HG03060 (cell line): ENCODE measurements at regions not wholly inside any gene's neighbourhood (a gene's known extent, or its start where the extent isn't known, plus 50 kb on each side); places are given as distances from the start of the nearest gene placed in this dataset.

Experiments
- ATAC-seq: cut with Tn5 transposase; IDR thresholded peaks from one replicate; pipeline ENCODE4 v1.9.1; 2021; ENCODE audit warnings: low read depth, moderate number of reproducible peaks; ENCODE audit not compliant: unreplicated experiment

DNA sequence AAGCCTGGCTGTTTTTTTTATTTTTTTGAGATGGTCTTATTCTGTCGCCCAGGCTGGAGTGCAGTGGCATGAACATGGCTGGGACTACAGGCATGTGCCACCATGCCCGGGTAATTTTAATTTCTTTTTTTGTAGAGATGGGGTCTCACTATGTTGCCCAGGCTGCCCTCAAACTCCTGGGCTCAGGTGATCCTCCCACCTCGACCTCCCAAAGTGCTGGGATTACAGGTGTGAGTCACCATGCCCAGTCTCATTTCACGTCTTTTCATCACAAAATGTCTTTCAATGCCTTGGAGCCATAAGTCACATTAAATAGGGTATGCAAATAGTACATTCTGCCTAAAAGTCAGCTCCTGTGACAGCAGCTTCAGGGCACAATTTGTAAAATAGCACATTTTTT, 52.8 kb downstream of the SOX2 start:
- no peak for ATAC-seq

DNA sequence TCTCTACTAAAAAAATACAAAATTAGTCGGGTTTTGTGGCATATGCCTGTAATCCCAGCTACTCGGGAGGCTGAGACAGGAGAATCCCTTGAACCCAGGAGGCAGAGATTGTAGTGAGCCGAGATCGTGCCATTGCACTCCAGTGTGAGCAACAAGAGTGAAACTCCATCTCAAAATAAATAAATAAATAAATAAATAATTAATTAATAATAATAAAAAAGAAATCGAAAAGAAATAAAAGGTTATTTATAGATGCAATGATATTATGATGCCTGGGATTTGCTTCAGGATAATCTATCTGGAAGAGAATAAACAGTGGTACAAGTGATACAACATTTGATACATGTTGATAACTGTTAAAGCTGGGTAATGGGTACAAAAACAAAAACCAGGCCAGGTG, 58.6 kb downstream of the SOX2 start:
- ATAC-seq = no peak

DNA sequence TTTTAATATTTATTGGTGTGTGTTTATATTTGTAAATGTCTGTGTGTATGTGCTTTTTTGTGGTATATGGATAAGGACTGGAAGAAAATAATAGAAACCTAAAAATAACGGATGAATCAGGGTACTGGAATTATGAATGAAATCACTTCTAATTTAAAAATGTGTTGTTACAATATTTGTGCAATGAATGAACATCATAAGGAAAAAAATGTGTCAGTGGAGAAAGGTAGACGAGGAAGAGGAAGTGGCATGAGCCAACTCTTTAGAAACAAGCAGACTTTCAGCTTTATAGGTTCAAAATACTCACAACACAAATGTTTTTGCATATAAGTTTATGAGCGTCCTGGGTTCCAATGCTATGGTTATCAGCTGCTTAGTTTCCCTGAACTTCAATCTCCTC, 59.4 kb downstream of the SOX2 start:
- no peak for ATAC-seq

DNA sequence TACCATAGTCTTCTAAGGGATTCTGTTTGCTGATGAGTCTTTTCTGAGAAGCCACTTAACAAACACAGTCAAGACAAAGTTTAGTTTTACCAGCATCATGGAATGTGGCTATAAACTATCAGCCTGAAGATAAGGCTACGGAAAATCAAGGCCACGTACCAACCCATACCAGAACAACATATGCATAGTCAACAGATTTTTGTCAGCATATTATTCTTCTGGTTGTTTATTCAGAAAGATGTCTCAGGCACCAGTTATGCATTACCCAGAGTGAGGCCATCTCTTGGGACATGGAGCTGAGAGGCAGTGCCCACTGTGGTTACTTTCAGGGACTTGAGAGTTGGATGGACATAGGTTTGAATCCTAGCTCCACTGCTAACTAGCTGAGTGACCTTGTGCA, 60.4 kb downstream of the SOX2 start:
- ATAC-seq = no peak

DNA sequence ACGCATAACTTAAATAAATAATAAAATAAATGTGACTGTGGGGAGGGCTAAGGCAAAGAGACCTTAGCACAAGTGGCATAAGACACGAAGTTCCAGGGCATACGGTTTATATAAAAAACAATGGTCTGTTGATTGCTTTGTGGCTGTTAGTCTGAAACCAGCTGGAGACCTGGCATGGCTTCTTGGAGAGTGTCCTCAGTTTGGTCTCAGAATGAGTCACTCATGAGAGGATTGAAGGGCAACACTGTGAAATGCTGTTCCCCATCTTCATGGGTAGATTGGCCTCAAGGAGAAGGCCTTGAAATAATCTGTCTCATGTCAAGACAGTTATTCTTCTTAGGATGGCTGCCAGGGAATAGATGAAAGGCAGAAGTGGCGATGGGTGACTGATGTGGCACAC, 62.2 kb downstream of the SOX2 start:
- ATAC-seq = no peak

DNA sequence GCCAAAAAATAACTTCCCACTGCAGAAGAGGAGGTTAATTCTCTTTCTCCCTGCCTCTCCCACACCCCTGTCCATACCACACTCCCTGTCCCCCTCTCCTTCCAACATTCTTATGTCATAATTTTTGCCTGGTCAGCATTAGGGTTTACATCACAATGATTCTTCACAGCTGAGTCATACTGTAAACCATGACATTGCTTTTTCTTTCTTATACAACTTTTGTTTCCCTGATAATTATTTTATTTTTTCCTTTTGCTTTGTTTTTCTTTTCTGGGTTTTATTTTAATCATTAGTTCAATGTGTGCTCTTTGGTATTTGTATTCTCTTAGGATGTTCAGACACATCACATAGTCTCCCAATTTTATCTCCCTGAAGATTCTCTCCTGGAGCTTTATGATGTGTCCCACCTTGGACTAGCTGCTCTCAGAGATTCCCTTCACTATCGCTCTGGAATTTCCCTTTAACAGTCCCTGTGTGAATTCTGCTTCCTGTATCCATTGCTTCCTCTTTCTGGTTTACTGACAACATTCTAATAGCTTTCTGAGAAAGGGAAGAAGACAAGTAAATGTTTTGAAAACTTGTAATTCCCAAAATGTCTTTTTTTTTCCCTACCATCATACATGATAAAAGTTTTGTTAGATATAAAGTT, 70.7 kb downstream of the SOX2 start:
- ATAC-seq = no peak

DNA sequence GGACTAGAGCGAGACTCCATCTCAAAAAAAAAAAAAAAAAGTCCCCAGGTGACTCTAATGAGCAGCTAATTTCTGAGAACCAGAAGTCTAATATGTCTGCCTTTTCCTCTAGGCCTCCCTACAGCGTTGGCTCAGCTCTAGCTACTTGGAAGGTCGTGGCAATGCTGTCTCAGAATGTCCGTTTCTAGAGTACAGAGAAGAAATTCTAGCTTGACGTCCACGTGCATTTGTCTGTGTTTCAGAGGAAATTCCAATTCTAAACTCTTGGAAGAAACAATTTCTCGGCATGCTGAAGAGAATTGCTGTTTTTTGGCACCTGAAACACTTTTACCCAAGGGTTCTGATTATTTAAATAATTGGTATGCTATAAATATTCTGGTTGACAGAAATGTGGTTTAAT, 78.8 kb downstream of the SOX2 start:
- no peak for ATAC-seq

DNA sequence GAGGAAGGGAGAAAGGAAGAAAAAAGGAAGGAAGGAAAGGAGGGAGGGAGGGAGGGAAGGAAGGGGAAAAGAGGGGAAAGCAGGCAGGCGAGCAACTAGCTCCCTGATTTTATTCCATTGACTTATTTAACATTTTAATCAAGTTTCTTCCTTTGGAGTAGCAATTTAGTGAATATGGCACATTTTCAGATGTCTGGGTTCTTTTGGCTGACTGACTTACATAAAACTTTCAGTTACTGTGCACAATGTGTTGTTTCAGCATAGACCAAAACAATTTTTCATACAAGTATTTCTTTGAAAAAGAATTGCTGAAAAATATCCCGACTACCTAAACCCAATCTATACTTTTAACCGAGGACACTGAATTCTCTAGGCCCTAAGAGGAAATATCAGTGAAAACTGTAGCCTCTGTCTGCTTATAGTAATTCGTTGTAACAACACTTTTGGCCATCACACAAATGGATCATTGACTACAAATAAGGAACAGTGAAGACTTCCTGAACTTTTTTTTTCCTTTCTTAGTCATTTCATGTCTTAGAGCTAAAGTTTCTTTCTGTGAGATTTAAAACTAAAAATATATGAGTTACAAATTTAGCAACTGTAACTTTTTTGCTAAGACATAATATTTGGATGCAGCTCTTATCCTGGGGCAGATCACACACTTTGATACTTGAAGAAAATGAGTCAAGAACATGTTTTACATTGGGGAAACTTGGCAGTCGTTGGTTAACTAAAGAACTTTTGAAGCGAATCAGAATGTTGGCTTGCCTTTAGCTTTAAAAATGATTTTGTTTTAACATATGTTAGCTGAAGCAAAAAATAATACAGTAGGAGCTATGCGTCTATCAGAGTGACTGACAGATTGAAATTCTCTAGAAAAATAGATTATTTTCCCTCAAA, 79.6 kb downstream of the SOX2 start:
- ATAC-seq = no peak

DNA sequence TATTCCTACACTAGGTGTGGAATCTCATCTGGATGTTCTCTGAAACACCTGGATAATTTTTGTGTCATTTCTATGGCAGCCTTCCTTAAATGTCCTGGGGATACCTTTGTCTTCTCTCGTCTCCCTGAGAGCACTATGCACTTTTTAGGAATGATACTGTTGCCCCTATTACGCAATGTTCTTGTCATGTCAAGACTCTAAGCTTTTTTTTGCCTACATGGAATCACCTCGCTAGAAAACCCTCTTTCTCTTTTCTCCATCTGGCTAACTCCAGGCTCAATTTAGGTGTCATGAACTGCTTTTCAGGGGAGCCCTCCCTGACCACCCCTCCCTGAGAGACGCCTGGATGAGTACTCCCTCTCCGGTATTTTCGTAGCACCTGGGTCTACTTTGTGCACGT, 81.3 kb downstream of the SOX2 start:
- ATAC-seq = no peak

DNA sequence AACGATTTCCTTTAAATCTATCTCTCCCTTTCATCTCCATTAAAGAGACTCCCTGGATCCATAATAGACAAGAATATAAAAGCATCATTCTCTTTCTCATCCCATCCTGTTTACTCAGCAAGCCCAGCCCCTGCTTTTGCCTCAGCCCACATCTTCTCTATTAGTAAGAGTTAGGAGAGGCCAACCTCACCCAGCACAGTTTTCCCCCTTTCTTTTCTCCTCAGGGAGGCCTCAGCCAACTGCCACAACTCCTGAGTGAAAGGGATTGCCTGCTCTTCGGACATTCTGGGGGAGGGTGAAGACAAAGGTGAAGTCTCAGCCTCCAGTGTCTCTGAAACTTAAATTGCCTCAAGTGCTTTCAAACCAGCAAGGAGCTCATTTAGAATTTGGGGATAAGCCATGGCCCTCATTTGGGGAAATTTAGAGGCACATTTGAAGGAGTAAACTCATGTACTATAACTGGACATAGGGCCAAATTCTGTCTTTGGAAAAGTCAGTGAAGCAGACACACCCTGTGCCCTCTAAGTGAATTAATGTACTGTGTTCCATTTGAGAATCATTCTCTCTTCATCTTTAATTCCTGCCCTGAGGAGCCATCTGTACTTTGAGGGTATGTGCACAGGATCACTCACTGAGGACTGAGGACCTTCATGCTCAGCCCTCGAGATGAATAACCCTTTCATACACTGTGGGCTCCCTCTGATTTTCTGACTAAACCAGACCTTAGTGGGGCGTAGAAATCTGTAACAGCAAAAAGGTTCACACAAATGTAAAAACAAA, 82.5 kb downstream of the SOX2 start:
- no peak for ATAC-seq

DNA sequence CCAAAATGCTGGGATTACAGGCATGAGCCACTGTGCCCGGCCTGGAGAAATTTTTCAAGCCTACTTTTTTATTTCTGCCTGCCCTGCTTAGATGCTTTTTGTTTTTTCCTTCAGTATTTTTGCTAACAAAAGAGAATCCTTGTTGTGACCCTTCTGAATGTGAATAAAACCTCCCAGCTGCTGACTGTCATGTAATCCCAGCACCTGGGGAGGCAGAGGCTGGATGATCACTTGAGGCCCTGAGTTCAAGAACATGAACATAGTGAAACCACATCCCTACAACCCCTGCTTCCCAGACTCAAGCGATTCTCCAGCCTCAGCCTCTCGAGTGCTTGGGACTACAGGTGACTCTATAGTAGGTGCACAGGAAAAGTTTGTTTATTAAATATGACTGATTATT, 84.9 kb downstream of the SOX2 start:
- no peak for ATAC-seq

DNA sequence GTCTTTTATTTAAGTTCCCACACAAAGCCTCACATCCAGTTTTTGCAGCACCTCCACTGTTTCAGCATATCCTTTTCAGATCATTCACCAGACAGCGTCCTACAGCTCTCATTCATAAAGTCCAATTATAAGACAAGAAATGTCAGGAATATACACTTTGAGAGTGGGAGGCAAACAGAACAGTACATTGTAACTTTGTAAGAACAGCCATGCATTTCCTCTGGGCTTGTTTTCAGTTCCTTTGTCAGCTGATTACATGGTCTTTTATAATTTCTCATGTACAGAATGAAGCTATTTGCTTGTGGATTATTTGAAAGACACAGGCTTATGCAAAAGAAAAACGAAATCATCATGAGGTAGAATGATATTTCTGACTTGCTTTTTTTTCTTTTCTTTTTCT, 85.7 kb downstream of the SOX2 start:
- no peak for ATAC-seq

DNA sequence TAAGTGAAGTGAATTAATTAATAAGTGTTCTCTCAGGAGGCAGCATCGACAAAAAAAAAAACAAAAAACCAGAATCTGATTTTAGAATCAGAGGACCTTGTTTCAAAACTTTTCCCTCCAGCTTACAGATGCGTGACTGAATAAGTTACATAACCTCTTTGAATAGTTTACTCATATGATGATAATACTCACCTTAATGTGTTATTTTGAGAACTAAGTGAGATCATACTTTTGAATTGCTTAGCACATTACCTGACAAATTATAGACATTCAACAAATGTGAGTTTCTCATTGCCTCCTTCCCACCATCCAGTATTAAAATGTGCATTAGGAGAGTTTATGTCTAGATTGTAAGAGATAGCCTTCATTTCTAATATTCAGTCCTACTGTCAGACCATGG, 94.0 kb downstream of the SOX2 start:
- no peak for ATAC-seq

DNA sequence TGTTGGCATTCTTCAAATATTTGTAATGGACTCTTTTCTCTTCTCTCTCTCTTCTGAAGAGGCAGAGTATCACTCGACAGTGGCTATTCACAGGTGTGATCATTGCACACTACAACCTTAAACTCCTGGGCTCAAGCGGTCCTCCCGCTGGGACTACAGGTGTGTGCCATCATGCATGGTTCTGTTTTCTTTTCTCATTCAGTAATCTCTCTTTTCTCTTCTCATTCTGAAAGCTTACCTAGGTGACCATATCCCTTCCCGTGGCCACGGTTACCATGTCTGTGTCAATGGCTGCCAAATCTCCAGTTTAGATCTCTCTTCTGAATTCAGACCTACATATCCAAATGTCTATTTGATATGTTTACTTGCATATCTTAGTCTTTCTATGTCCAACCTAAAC, 96.3 kb downstream of the SOX2 start:
- ATAC-seq = no peak

DNA sequence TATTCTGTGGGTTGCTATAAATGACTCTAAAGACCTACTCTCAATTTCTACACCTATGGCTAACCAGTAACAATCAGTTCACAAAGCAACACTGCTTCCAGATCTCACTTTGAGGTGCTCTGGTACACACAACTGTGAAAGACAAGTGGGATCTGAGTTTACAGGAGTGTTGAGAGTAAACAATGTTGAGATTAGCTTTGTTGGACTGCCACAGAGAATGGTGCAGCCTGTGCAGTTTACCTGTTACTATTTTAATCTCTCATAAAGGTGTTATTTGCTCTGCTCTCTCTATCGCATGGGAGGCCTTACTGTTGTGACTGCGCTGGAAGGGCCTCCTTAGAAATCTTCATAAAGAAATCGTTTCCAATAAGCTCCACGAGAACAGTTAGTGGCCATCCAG, 112.0 kb downstream of the SOX2 start:
- no peak for ATAC-seq

DNA sequence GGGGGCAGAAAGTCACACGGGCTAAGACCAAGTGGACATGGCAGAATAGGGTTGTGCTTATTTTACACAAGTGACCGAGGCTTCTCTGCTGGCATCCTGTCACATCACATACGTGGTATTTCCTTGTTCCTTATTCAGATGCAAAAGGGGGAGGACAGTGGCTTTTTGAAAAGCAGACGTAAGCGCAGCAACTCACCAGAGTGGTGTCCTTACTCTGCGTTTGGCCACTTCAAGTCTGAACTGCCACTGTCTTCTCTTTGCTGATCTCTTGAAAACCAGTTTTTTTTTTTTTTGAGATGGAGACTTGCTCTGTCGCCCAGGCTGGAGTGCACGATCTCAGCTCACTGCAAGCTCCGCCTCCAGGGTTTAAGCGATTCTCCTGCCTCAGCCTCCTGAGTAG, 113.2 kb downstream of the SOX2 start:
- ATAC-seq = no peak

DNA sequence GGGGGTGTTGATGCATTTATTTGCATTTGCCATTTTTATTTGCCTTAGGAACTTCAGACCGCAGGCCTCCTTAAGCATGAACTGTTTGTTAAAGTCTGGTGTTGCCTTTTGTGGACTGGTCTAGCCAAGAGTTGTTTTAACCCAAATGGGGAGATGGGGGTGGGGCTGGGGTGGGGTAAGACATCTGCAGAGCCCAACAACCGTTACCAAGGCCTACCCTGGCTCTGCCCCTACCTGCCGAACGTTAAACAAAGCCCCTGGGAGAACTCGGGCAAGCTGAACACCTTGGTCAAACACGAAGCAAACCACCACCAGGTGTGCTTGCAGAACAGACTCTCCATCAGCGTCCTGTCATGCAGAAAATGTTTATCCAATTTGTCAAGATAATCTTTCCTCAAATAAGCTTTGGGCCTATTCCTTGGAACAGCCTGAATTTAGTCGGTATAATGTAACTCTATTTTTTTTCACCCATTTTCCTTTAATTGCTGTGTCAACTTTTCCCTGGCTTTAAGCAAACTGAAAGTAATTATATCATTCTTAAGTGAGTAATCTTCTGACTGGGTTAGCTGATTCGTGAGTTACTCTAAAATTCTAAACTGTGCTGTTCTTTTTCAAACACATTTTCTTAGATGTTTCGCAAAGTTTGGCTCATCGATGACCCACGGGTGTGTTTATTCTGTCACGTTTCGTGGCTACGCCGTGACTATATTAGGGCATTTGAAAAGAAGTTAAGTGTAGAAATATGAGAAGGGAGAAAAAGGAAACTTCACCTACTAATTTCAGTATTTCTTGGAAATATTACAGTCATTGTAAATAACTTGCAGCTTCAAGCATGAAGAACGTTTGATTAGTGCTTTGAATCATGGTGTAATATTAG, 127.6 kb downstream of the SOX2 start:
- no peak for ATAC-seq

DNA sequence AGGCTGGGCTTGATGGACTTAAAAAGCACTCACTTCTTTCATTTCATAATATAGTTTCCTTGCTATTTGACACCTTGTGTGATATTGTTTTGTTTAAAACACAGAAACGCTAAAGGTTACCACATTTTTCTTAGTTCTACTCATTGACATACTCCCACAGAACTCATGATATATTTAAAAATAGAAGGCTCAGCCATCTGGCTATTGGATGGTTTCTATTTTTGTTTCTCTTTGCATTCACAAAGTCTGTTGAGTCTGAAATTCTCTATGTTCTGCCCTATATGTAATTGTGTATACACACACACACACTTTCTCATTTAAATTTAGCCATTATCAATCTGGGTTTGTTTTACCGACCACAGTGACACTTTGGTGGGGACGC, 128.2 kb downstream of the SOX2 start:
- ATAC-seq = peak; percentile 68

DNA sequence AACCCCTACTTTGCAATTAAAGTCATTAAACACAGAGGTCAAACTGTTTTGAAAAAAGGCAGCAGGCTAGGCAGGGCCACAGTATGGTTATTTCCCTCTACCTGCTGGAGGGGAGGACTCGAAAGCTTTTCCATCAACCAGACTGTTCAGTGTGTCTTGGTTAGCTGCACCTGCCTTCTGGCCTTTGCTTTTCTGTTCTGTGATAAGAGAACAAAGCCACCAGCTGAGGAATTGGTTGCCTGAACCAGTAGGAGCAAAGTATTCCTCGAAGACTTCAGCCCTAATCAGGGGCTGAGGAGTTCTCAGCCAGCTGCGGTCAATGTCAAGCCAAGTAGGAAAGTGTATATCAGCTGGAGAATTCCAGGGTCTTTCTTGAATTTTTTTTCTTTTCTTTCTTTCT, 132.5 kb downstream of the SOX2 start:
- no peak for ATAC-seq

DNA sequence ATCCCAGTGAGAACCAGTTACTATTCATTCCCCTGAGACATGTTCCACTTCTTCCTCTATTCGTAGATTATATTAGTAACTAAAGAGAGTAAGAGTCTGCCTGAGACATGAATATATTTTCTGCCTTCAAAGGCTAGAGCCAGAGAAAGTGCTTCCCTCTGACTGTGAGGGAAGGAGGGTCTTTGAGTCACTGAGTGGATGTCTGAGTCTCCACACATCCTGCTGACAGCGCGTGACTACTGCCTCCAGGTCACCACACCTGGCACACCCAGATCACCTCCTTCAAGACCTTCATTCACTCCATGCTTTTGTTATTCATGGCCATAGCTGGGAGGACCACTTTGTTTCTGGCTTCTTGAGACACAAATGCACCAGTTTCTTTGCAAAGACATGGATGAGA, 135.6 kb downstream of the SOX2 start:
- ATAC-seq = no peak

DNA sequence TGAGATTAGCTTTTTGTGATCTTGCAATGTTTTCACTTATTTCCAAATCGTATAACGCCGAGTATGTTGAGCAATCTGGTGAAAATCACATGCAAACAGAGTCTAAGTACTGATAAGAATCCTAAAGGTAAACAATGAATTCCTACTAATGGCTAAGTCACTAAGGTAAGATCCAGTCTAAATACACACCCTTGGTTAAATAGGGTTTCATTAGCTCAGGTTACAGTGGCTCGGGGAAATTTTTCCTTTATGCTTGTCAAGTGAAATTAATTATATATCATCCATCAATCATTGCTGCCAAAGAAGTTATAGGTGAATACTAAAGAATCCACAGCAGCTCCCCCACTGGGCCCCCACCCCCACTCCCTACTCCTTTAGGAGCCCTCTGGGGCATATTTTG, 139.3 kb downstream of the SOX2 start:
- no peak for ATAC-seq
